GM21360 (cell line): ENCODE measurements at regions not wholly inside any gene's neighbourhood (a gene's known extent, or its start where the extent isn't known, plus 50 kb on each side); places are given as distances from the start of the nearest gene placed in this dataset.

Experiments used
- ATAC-seq: cut with Tn5 transposase; IDR thresholded peaks from one replicate; pipeline ENCODE4 v1.9.1; 2021; ENCODE audit warnings: mild to moderate bottlenecking, moderate library complexity; ENCODE audit not compliant: unreplicated experiment

GRCh38 chr5:145129797-145130196 is 705.3 kb downstream of the PRELID2 start:
- ATAC-seq, result no peak

- no peak for ATAC-seq
These were observed 710.3 kb downstream of the PRELID2 start for GRCh38 chr5:145124806-145125205.

- no peak for ATAC-seq
These were observed 716.5 kb downstream of the PRELID2 start for GRCh38 chr5:145118611-145119010.

- ATAC-seq, result no peak
These were observed 717.0 kb downstream of the PRELID2 start for GRCh38 chr5:145118127-145118526.

- no peak for ATAC-seq
These were observed 717.9 kb downstream of the PRELID2 start for GRCh38 chr5:145117285-145117684.

- ATAC-seq, result no peak
These were observed 723.7 kb downstream of the PRELID2 start for GRCh38 chr5:145111420-145111819.

GRCh38 chr5:145110834-145111233 is 724.3 kb downstream of the PRELID2 start:
- ATAC-seq, result no peak

GRCh38 chr5:145110181-145110580 is 725.0 kb downstream of the PRELID2 start:
- no peak for ATAC-seq

- no peak for ATAC-seq
These were observed 729.8 kb downstream of the PRELID2 start for GRCh38 chr5:145105384-145105783.

GRCh38 chr5:145104106-145104505 is 731.0 kb downstream of the PRELID2 start:
- no peak for ATAC-seq

- ATAC-seq, result no peak
These were observed 733.9 kb downstream of the PRELID2 start for GRCh38 chr5:145101246-145101645.

GRCh38 chr5:145090115-145090514 is 745.0 kb downstream of the PRELID2 start:
- no peak for ATAC-seq

GRCh38 chr5:145084834-145085233 is 750.3 kb downstream of the PRELID2 start:
- ATAC-seq, result no peak

GRCh38 chr5:145077028-145077427 is 758.1 kb downstream of the PRELID2 start:
- ATAC-seq, result no peak

GRCh38 chr5:145076040-145076439 is 759.1 kb downstream of the PRELID2 start:
- no peak for ATAC-seq

- no peak for ATAC-seq
These were observed 762.3 kb downstream of the PRELID2 start for GRCh38 chr5:145072889-145073288.

GRCh38 chr5:145068721-145069120 is 766.4 kb downstream of the PRELID2 start:
- ATAC-seq, result no peak

- no peak for ATAC-seq
These were observed 772.7 kb downstream of the PRELID2 start for GRCh38 chr5:145062280-145063062.

GRCh38 chr5:145056800-145057199 is 778.3 kb downstream of the PRELID2 start:
- ATAC-seq, result peak; percentile 100

- ATAC-seq, result no peak
These were observed 785.0 kb downstream of the PRELID2 start for GRCh38 chr5:145050181-145050580.

GRCh38 chr5:145044970-145045369 is 790.2 kb downstream of the PRELID2 start:
- no peak for ATAC-seq

GRCh38 chr5:145028626-145029025 is 806.5 kb downstream of the PRELID2 start:
- no peak for ATAC-seq

GRCh38 chr5:145027286-145027685 is 807.9 kb downstream of the PRELID2 start:
- ATAC-seq, result no peak
